ENCODE measurements at regions not wholly inside any gene's neighbourhood (a gene's known extent, or its start where the extent isn't known, plus 50 kb on each side); places are given as distances from the start of the nearest gene placed in this dataset.
A peak's percentile ranks its signal among the peaks of the same experiment; 100 is the strongest.

GRCh38 chr13:78816592-78816991 is 157.6 kb upstream of the OBI1 start:
- CTCF ChIA-PET = no interaction called here
- POLR2A ChIA-PET = no interaction called here
- no peak for DNase-seq (ENCODE audit: low read depth, low spot score)
- H3K4me3 ChIP-seq (ENCODE audit: low read depth, low read length) = no peak overlapping the region
- no peaks in the 10 kb centered on the region for H3K27me3 ChIP-seq (ENCODE audit: control insufficient read depth, insufficient read depth, low read length)
- H3K9me3 ChIP-seq (ENCODE audit: control insufficient read depth, insufficient read depth, low read length) = no peaks in the 10 kb centered on the region
- TF ChIP-seq CTCF (IDR thresholded peaks at IDR 0.05; ENCODE audit: low read depth, low read length) = no peak
- no peak overlapping the region for H3K27ac ChIP-seq (ENCODE audit: low read depth, low read length)

GRCh38 chr13:78816154-78816553 is 157.2 kb upstream of the OBI1 start:
- H3K9me3 ChIP-seq (ENCODE audit: control insufficient read depth, insufficient read depth, low read length) = no peaks in the 10 kb centered on the region
- no peak for DNase-seq (ENCODE audit: low read depth, low spot score)
- ChIA-PET CTCF (no interaction called here), POLR2A (no interaction called here)
- H3K27ac ChIP-seq (ENCODE audit: low read depth, low read length) = no peak overlapping the region
- no peak for TF ChIP-seq CTCF (IDR thresholded peaks at IDR 0.05; ENCODE audit: low read depth, low read length)
- no peak overlapping the region for H3K4me3 ChIP-seq (ENCODE audit: low read depth, low read length)
- no peaks in the 10 kb centered on the region for H3K27me3 ChIP-seq (ENCODE audit: control insufficient read depth, insufficient read depth, low read length)

- peak; percentile 57 for TF ChIP-seq CTCF (IDR thresholded peaks at IDR 0.05; ENCODE audit: low read depth, low read length)
- no peaks in the 10 kb centered on the region for H3K9me3 ChIP-seq (ENCODE audit: control insufficient read depth, insufficient read depth, low read length)
- no peak for DNase-seq (ENCODE audit: low read depth, low spot score)
- H3K27ac ChIP-seq (ENCODE audit: low read depth, low read length) = no peak overlapping the region
- H3K4me3 ChIP-seq (ENCODE audit: low read depth, low read length) = no peak overlapping the region
- ChIA-PET POLR2A (no interaction called here), CTCF (interaction anchor here (0.9 kb wide), 1 partner anchor 669 kb away, joined by 3 read pairs; no protein-coding TSS in a partner anchor)
- no peaks in the 10 kb centered on the region for H3K27me3 ChIP-seq (ENCODE audit: control insufficient read depth, insufficient read depth, low read length)
Measured at GRCh38 chr13:78806457-78806856, 147.5 kb upstream of the OBI1 start.

- Histone ChIP-seq H3K27ac (ENCODE audit: low read depth, low read length) (no peak overlapping the region), H3K27me3 (ENCODE audit: control insufficient read depth, insufficient read depth, low read length) (no peaks in the 10 kb centered on the region), H3K9me3 (ENCODE audit: control insufficient read depth, insufficient read depth, low read length) (no peaks in the 10 kb centered on the region), H3K4me3 (ENCODE audit: low read depth, low read length) (no peak overlapping the region)
- ChIA-PET CTCF (no interaction called here), POLR2A (no interaction called here)
- TF ChIP-seq CTCF (IDR thresholded peaks at IDR 0.05; ENCODE audit: low read depth, low read length) = no peak
- no peak for DNase-seq (ENCODE audit: low read depth, low spot score)
Measured at GRCh38 chr13:78802912-78803311, 144.0 kb upstream of the OBI1 start.

- no peak overlapping the region for H3K27ac ChIP-seq (ENCODE audit: low read depth, low read length)
- POLR2A ChIA-PET = no interaction called here
- DNase-seq (ENCODE audit: low read depth, low spot score) = no peak
- H3K4me3 ChIP-seq (ENCODE audit: low read depth, low read length) = no peak overlapping the region
- CTCF ChIA-PET = no interaction called here
- no peaks in the 10 kb centered on the region for H3K27me3 ChIP-seq (ENCODE audit: control insufficient read depth, insufficient read depth, low read length)
- no peak for TF ChIP-seq CTCF (IDR thresholded peaks at IDR 0.05; ENCODE audit: low read depth, low read length)
- no peaks in the 10 kb centered on the region for H3K9me3 ChIP-seq (ENCODE audit: control insufficient read depth, insufficient read depth, low read length)
Measured at GRCh38 chr13:78787190-78787589, 128.2 kb upstream of the OBI1 start.

All from AG04450 (cell line).